Astrocyte (in vitro differentiated cells and primary cell): ENCODE measurements at regions not wholly inside any gene's neighbourhood (a gene's known extent, or its start where the extent isn't known, plus 50 kb on each side); places are given as distances from the start of the nearest gene placed in this dataset.

Source experiments
- EZH2 ChIP-seq: IDR thresholded peaks from 2 replicates; pipeline ENCODE4 v1.6.1; 2012; ENCODE audit warnings: mild to moderate bottlenecking, low read length, inconsistent platforms; ENCODE audit not compliant: insufficient read depth
- TF ChIP-seq, protein P1 (sequence below): IDR thresholded peaks from 2 replicates; pipeline ENCODE4 v1.5.1; 2011; ENCODE audit warnings: low read depth, mild to moderate bottlenecking, inconsistent platforms, low read length, moderate library complexity; ENCODE audit not compliant: insufficient read depth

DNA sequence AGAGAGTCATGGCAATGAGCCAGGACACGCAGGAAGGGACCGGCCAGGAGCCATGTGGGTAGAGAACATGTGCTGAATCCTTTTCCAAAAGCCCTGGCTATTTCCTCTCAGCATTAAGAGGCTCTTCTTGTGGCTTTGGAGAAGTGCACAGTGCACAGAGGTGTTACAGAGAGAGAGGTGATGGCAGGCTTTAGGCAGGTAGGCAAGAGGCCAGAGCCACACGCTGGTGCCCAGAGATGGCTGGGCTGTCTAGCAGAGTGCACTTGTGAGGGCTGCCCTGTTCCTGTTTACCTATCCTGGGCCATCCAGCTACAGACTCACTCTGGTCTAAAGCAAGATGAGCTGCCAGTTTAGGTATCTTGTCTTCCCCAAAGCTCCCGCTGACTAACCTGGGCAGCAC, 402.6 kb downstream of the OCA2 start:
- TF ChIP-seq, protein P1, sequence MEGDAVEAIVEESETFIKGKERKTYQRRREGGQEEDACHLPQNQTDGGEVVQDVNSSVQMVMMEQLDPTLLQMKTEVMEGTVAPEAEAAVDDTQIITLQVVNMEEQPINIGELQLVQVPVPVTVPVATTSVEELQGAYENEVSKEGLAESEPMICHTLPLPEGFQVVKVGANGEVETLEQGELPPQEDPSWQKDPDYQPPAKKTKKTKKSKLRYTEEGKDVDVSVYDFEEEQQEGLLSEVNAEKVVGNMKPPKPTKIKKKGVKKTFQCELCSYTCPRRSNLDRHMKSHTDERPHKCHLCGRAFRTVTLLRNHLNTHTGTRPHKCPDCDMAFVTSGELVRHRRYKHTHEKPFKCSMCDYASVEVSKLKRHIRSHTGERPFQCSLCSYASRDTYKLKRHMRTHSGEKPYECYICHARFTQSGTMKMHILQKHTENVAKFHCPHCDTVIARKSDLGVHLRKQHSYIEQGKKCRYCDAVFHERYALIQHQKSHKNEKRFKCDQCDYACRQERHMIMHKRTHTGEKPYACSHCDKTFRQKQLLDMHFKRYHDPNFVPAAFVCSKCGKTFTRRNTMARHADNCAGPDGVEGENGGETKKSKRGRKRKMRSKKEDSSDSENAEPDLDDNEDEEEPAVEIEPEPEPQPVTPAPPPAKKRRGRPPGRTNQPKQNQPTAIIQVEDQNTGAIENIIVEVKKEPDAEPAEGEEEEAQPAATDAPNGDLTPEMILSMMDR: no peak
- TF ChIP-seq EZH2: no peak
